HG02571 (cell line): ENCODE measurements at regions not wholly inside any gene's neighbourhood (a gene's known extent, or its start where the extent isn't known, plus 50 kb on each side); places are given as distances from the start of the nearest gene placed in this dataset.
"Not testable (repeated sequence)": the region's sequence is repeated elsewhere in the genome, so short reads cannot be mapped to it uniquely, and the experiment has no call there.

Source experiments
- ATAC-seq: cut with Tn5 transposase; IDR thresholded peaks from one replicate; pipeline ENCODE4 v1.9.1; 2021; ENCODE audit warnings: mild to moderate bottlenecking, moderate library complexity; ENCODE audit not compliant: unreplicated experiment

- ATAC-seq: no peak
Measured at GRCh38 chr6:81371930-81372329, 380.6 kb downstream of the TENT5A start.

DNA sequence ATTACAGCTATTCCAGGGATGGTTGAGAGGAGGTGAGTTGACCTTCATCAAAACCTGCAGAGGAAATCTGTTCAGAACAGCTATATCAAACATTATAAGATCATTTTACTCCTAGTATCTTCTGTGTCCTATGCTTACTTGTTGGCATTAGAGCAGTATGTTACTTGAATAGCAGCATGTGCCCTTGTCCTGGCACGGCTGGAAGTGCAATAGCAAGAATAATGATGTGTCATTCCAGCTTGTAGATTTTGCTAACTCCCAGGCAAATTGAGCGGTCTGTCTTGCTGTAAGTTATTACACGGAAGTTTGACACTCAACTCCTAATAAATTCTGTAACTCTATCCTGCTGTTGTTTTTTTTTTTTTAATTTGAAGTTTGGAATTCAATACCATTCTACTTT lies 385.5 kb downstream of the TENT5A start:
- ATAC-seq: no peak

GRCh38 chr6:81362246-81362645 lies 390.2 kb downstream of the TENT5A start:
- ATAC-seq: no peak

GRCh38 chr6:81353262-81353661 lies 399.2 kb downstream of the TENT5A start:
- ATAC-seq: no peak

DNA sequence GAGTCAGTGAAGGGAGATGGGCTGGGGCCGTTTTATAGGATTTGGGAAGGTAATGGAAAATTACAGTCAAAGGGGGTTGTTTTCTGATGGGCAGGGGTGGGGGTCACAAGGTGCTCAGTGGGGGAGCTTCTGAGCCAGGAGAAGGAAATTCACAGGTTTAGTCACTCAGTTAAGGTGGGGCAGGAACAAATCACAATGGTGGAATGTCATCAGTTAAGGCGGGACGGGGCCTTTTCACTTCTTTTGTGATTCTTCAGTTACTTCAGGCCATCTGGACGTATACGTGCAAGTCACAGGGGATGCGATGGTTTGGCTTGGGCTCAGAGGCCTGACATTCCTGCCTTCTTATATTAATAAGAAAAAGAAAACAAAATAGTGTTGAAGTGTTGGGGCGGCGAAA lies 408.5 kb downstream of the TENT5A start:
- ATAC-seq: not testable (repeated sequence)

DNA sequence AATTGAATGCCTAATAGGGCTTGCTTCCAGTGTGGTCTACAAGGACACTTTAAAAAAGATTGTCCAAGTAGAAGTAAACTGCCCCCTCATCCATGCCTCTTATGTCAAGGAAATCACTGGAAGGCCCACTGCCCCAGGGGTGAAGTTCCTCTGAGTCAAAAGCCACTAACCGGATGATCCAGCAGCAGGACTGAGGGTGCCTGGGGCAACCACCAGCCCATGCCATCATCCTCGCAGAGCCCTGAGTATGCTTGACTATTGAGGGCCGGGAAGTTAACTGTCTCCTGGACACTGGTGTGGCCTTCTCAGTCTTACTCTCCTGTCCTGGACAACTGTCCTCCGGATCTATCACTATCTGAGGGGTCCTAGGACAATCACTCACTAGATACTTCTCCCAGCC lies 411.5 kb downstream of the TENT5A start:
- ATAC-seq: no peak

DNA sequence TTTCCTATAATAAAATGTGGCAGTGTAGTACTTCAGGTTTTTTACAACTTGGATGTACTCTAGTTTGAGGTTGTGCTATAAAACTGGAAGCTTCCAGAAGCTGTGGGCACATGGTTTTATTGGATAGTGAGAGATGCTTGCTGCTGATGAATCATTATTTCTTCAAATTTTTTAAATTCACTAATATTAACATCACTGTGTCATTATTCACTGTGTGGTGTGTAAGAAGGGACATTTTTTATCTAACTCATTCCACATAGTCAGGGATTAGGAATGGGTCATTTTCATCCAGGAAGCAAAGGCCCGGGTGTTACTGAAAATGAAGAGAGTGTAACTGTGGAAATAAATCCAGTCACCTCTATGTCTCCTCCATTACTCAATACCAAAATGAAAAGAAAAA lies 421.0 kb downstream of the TENT5A start:
- no peak for ATAC-seq

DNA sequence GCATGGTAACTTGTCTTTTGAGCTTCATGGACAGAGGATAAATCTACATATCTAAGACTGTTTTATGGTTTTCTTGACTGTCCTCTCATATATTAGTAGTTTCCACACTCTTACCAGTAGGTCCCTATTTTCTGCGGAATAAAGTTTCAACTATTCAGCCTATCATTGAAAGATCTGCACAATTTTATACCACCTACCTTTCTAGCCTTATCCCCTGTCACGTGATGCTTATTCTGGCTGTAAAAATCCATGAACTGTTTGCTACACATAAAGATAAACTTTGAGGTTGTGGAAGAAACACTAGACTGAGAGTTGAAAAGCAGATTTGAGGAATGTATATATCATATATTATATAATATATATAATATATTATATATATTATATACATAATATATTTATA lies 423.8 kb downstream of the TENT5A start:
- ATAC-seq: no peak

DNA sequence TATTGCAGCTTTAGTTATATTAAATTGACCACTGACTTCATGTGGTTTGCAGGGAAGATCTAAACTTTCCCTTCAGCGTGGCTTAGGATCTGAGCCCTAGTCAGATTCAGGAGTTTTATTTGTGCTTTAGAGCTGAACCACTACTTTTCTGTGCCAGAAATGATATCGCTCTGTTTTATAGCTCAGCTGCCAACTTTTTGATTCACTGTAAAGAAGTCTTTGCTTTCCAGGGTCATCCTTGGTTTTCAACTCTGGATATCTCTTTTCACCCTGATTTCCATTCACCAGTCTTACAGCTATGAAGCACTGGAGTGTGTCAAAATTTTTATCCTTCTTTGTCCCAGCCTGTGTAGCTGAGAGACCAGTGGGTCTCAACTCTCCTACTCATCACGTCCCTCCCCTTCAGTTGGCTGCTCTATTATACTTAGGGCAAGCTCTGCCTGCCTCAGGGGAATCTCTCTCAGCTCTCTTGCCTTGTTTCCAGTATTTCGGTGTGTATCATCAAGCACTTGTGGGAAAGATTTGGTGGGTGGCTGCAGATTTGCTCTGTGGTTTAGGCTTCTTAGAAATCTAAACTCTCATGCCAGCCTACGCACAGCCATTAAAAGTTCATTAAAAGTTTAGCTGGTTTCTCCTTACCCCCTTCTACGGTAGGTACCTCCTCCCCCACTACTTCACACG lies 425.5 kb downstream of the TENT5A start:
- ATAC-seq: no peak

DNA sequence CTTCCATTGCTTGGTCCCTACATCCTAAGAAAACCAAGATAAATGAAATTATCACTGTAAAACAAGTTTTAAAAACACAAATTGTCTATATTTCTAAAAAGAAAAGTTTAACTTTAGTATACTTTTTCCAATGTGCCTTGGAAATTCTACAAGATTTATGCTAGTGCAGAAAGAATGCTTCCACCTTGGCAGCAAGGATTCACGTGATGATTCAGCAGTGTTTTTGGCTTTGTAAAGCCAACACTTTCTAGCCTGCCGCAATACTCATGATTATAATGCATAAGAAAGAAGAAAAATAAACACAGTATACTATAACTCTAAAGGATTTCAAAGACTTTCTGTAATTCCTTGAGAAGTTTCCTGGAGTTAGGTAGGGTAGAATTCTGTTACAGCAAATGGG lies 442.7 kb downstream of the TENT5A start:
- ATAC-seq: no peak

GRCh38 chr6:81308577-81309279 lies 443.8 kb downstream of the TENT5A start:
- ATAC-seq: no peak

GRCh38 chr6:81307651-81308214 lies 444.7 kb downstream of the TENT5A start:
- ATAC-seq: no peak

- no peak for ATAC-seq
Measured at GRCh38 chr6:81304466-81304865, 448.0 kb downstream of the TENT5A start.

DNA sequence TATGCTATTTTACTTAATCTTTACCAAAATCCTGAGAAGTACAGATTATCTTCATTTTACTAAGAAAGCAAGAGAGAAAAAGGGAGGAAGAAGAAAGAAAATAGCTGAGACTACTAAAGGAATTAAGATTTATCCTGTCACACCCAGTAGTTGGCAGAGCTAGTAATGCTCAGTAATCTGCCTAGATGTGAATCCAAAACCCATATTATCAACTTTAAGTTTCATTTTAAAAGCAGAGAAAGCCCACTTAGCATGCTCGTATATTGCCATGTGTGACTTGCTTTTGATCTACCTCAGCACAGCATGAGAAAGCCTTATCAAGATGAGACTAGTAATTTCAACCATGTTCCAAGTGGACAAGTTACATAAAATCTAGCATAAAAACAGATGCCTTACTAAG lies 451.5 kb downstream of the TENT5A start:
- ATAC-seq: no peak

GRCh38 chr6:81298751-81299150 lies 453.7 kb downstream of the TENT5A start:
- ATAC-seq: no peak

DNA sequence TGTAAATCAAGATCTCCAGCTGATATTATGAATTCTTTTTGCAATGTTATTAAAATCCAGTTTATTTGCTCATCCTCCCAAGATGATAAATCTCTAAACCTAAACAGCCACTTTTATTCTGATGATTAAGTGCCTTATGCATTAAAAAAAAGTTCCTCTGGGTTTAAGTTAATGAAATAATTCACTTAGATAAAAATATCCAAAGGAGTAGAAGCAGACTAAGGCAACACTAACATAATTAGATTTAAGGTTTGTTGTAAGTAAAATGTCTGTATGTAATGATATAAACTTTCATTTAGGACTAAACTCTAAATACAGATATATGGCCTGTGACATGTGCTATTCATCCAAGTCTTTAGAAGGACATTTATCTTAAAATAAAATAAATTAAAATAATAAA lies 457.2 kb downstream of the TENT5A start:
- ATAC-seq: no peak

DNA sequence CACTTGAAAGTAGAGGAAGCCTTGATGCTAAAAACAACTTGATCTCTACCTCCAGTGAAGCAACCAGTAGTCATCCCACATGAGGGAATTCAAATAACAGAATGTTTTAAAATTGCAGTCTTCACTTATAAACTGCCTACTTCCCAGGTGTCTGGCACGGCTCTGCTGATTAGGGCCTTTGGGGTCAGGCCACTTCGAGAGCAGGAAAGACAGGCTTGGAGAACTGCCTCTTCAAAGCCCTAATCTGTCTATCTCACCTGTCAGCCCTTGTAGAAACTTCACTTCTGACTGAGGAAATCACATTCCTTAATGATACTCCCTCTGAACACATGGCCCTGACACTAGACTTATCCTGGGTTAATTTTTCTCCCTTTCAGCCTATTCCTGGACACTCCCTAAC lies 458.6 kb downstream of the TENT5A start:
- ATAC-seq: no peak

DNA sequence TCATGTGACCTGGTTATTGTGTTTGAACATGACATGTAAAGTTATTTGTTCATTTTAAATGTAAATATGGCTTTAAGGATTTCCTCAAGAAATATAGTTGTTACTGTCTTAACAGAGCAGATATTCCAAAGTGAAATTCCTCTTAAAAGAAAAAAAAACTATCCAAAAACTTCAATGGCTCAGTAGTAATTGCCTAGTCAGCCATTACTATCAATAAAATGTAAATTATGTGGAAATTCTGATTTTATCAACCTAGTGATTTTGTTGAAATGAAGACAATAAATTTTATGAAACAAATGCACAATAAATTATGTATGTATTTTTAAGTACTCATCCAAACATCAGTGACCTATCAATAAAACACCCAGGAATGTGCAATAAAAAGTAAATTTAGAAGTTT lies 463.3 kb downstream of the TENT5A start:
- no peak for ATAC-seq

- no peak for ATAC-seq
Measured at GRCh38 chr6:81265106-81265505, 487.4 kb downstream of the TENT5A start.

DNA sequence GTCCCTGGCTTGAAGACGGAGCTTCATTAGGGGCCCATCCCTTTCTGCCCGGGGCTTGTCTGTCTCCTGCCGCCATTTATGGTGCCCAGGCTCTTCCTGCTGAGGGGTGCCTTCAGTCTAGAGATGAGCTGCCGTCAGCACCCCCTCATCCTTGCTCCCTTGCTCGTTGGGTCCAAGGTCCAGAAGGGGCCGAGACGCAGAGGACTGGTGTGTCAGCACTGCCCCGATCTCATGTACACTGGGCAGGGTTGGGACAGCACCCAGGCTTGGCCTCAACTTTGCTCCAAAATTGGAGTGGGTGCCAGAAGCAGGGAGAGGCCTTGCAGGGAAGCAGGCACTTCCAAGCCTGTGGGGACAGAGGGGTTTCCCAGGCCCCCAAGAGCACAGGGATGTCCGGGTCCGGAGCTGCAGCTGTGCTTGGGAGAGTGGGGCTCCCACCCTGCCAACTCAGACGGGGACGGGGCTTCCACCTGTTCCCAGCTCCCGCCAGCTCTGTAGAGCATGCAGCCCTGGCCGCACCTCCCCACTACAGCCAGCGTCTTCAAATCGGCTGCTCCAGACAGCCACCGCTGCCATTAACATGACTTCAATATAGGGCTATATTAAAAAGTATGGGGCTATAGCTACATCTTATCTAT lies 488.8 kb downstream of the TENT5A start:
- no peak for ATAC-seq

GRCh38 chr6:81262656-81263055 lies 489.8 kb downstream of the TENT5A start:
- ATAC-seq: no peak

DNA sequence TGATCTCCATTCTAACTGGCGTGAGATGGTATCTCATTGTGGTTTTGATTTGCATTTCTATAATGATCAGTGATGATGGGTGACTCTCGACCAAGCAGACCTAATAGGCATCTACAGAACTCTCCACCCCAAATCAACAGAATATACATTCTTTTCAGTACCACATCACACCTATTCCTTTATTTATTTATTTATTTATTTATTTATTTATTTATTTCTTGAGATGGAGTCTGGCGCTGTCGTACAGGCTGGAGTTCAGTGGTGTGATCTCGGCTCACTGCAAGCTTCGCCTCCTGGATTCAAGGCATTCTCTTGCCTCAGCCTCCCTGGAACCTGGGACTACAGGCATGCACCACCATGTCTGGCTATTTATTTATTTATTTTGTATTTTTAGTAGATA lies 496.3 kb downstream of the TENT5A start:
- ATAC-seq: not testable (repeated sequence)
